ENCODE measurements at regions not wholly inside any gene's neighbourhood (a gene's known extent, or its start where the extent isn't known, plus 50 kb on each side); places are given as distances from the start of the nearest gene placed in this dataset.
"Not testable (repeated sequence)": the region's sequence is repeated elsewhere in the genome, so short reads cannot be mapped to it uniquely, and the experiment has no call there.

- no peak for TF ChIP-seq CTCF (IDR thresholded peaks at IDR 0.05; ENCODE audit: extremely low read depth, missing control alignments)
- DNase-seq (ENCODE audit: low spot score) = no peak
Measured at GRCh38 chr15:77886805-77887448, 190.6 kb downstream of the TBC1D2B start.

GRCh38 chr15:77885877-77886500 is 191.5 kb downstream of the TBC1D2B start:
- DNase-seq (ENCODE audit: low spot score) = not testable (repeated sequence)

GRCh38 chr15:77883012-77883411 is 194.5 kb downstream of the TBC1D2B start:
- not testable (repeated sequence) for DNase-seq (ENCODE audit: low spot score)

- DNase-seq (ENCODE audit: low spot score) = no peak
- no peak for TF ChIP-seq CTCF (IDR thresholded peaks at IDR 0.05; ENCODE audit: extremely low read depth, missing control alignments)
Measured at GRCh38 chr15:77881950-77882349, 195.6 kb downstream of the TBC1D2B start.

GRCh38 chr15:77881535-77881934 is 196.0 kb downstream of the TBC1D2B start:
- not testable (repeated sequence) for DNase-seq (ENCODE audit: low spot score)

- not testable (repeated sequence) for DNase-seq (ENCODE audit: low spot score)
Measured at GRCh38 chr15:77879466-77879865, 198.0 kb downstream of the TBC1D2B start.

- no peak for TF ChIP-seq CTCF (IDR thresholded peaks at IDR 0.05; ENCODE audit: extremely low read depth, missing control alignments)
Measured at GRCh38 chr15:77877869-77878577, 199.5 kb downstream of the TBC1D2B start.

GRCh38 chr15:77876107-77876820 is 201.2 kb downstream of the TBC1D2B start:
- not testable (repeated sequence) for DNase-seq (ENCODE audit: low spot score)

More at GRCh38 chr15:77877869-77878577, 199.5 kb downstream of the TBC1D2B start:
- DNase-seq (ENCODE audit: low spot score) = no peak

GRCh38 chr15:77875066-77875721 is 202.3 kb downstream of the TBC1D2B start:
- peak; percentile 70 for DNase-seq (ENCODE audit: low spot score)
- peak; percentile 52 for TF ChIP-seq CTCF (IDR thresholded peaks at IDR 0.05; ENCODE audit: extremely low read depth, missing control alignments)
